H1 (cell line): ENCODE measurements at regions not wholly inside any gene's neighbourhood (a gene's known extent, or its start where the extent isn't known, plus 50 kb on each side); places are given as distances from the start of the nearest gene placed in this dataset.

Experiments
- CHD2 ChIP-seq: IDR thresholded peaks from 2 replicates; pipeline ENCODE4 v1.6.1; 2012; ENCODE audit warnings: low read length, improper control_type of control experiment
- EP300 ChIP-seq, 2 experiments: IDR thresholded peaks; 1 replicate in 1 of 2; 2 replicates in 1 of 2; pipeline ENCODE4 v1.6.1; 2011 to 2012; ENCODE audit warnings: low read depth in 2 of 2, low read length in 2 of 2, mild to moderate bottlenecking in 2 of 2, borderline replicate concordance in 1 of 2, inconsistent platforms in 1 of 2, moderate library complexity in 1 of 2
- EZH2 ChIP-seq: fragments of 200-600 bp; sonication (generic); IDR thresholded peaks from 2 replicates; pipeline ENCODE4 v1.7.1; 2012; ENCODE audit warnings: low read depth, mild to moderate bottlenecking, moderate library complexity, low read length, inconsistent platforms; ENCODE audit not compliant: severe bottlenecking
- GTF2F1 ChIP-seq: IDR thresholded peaks from 2 replicates; pipeline ENCODE4 v1.6.1; 2012; ENCODE audit warnings: low read depth, low read length, improper control_type of control experiment, borderline replicate concordance
- RBBP5 ChIP-seq: IDR thresholded peaks from 2 replicates; pipeline ENCODE4 v1.7.1; 2012; ENCODE audit warnings: low read depth, mild to moderate bottlenecking, inconsistent platforms, low read length, moderate library complexity, borderline replicate concordance
- SAP30 ChIP-seq: fragments of 300-600 bp; sonication (generic); IDR thresholded peaks from 2 replicates; pipeline ENCODE4 v1.7.1; 2012; ENCODE audit warnings: low read length, moderate library complexity, mild to moderate bottlenecking, inconsistent platforms; ENCODE audit not compliant: insufficient read depth, insufficient replicate concordance
- SRF ChIP-seq: IDR thresholded peaks from 2 replicates; pipeline ENCODE4 v1.6.1; 2011; ENCODE audit warnings: mild to moderate bottlenecking, low read depth, low read length, moderate library complexity
- SUZ12 ChIP-seq: fragments of 200-600 bp; sonication (generic); IDR thresholded peaks from 2 replicates; pipeline ENCODE4 v1.6.1; 2012; ENCODE audit warnings: mild to moderate bottlenecking, inconsistent platforms, low read length, moderate library complexity, mixed read lengths
- TF ChIP-seq, protein P1 (sequence below): IDR thresholded peaks from 2 replicates; pipeline ENCODE4 v1.6.1; 2012; ENCODE audit warnings: low read length, inconsistent platforms

DNA sequence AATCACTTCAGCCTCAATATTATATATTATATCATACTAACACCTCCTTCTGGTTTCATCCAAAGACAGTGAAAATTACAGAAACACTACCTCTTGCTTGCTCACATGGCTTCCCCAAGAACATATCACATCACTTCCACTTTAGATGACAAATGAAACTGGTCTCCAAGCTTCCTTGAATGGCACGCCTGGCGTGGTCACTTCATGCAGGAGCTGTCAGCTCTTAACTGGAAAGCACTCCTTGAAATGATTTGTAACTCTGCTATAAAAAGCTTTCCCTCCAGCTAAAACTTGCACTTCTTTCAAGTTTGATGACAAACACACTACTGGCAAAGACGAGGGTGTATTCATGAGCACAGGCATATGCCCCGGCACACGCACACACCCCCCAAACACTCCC, 84.1 kb upstream of the INHBA start (continued):
- TF ChIP-seq CHD2, result no peak
- TF ChIP-seq SAP30, result no peak
- no peak for TF ChIP-seq EZH2
- no peak for TF ChIP-seq GTF2F1
- no peak for TF ChIP-seq EP300 (IDR thresholded peaks at IDR 0.05; ENCODE audit: borderline replicate concordance in 1 of 2, low read depth in 2 of 2, low read length in 2 of 2)
- TF ChIP-seq SRF, result no peak
- TF ChIP-seq, protein P1, sequence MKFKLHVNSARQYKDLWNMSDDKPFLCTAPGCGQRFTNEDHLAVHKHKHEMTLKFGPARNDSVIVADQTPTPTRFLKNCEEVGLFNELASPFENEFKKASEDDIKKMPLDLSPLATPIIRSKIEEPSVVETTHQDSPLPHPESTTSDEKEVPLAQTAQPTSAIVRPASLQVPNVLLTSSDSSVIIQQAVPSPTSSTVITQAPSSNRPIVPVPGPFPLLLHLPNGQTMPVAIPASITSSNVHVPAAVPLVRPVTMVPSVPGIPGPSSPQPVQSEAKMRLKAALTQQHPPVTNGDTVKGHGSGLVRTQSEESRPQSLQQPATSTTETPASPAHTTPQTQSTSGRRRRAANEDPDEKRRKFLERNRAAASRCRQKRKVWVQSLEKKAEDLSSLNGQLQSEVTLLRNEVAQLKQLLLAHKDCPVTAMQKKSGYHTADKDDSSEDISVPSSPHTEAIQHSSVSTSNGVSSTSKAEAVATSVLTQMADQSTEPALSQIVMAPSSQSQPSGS, result no peak
- no peak for TF ChIP-seq SUZ12
- TF ChIP-seq RBBP5, result no peak
- TF ChIP-seq, all 59 proteins: peak for 0
